Nephron (organoid): ENCODE measurements at regions not wholly inside any gene's neighbourhood (a gene's known extent, or its start where the extent isn't known, plus 50 kb on each side); places are given as distances from the start of the nearest gene placed in this dataset.

ENCODE experiments used
- H3K27ac Mint-ChIP-seq, 3 experiments: 2 replicates each; pipeline ENCODE4 v1.8.0; 2020; ENCODE audit warnings: mixed read lengths in 3 of 3, mild to moderate bottlenecking in 2 of 3, moderate library complexity in 1 of 3
- H3K27me3 Mint-ChIP-seq: 2 replicates; pipeline ENCODE4 v1.8.0; 2021; ENCODE audit warnings: low read depth, mild to moderate bottlenecking, moderate library complexity, mixed read lengths
- H3K36me3 Mint-ChIP-seq: 2 replicates; pipeline ENCODE4 v1.8.0; 2020; ENCODE audit warnings: low read depth, mixed read lengths
- H3K4me1 Mint-ChIP-seq: 2 replicates; pipeline ENCODE4 v1.8.0; 2020; ENCODE audit warnings: mixed read lengths
- H3K4me3 Mint-ChIP-seq, 3 experiments: 2 replicates each; pipeline ENCODE4 v1.8.0; 2020; ENCODE audit warnings: mild to moderate bottlenecking in 3 of 3, mixed read lengths in 3 of 3, moderate library complexity in 2 of 3
- H3K9me3 Mint-ChIP-seq: 2 replicates; pipeline ENCODE4 v1.8.0; 2020; ENCODE audit warnings: mixed read lengths
- CTCF ChIP-seq, 3 experiments: fragments of 200-600 bp; sonication (generic); IDR thresholded peaks; one replicate each; pipeline ENCODE4 v1.5.0; 2021; ENCODE audit warnings: antibody characterized with exemption in 3 of 3; ENCODE audit not compliant: unreplicated experiment in 3 of 3

GRCh38 chr2:187263675-187264560 lies 184.1 kb downstream of the CALCRL start:
- Mint-ChIP-seq H3K9me3 (no peaks in the 10 kb centered on the region), H3K4me1 (peaks cover 19% of the 10 kb centered on the region), H3K27ac (peak overlapping the region; percentile 5 to 46 (median 8)), H3K4me3 (no peak overlapping the region), H3K27me3 (no peaks in the 10 kb centered on the region), H3K36me3 (no peaks in the 10 kb centered on the region)
- TF ChIP-seq CTCF (IDR thresholded peaks at IDR 0.05; ENCODE audit: unreplicated experiment in 3 of 3): no peak

- no peaks in the 10 kb centered on the region for H3K36me3 Mint-ChIP-seq
- no peak overlapping the region for H3K4me3 Mint-ChIP-seq
- no peak for TF ChIP-seq CTCF (IDR thresholded peaks at IDR 0.05; ENCODE audit: unreplicated experiment in 3 of 3)
- peaks cover 27% of the 10 kb centered on the region for H3K4me1 Mint-ChIP-seq
- H3K9me3 Mint-ChIP-seq: no peaks in the 10 kb centered on the region
- H3K27me3 Mint-ChIP-seq: no peaks in the 10 kb centered on the region
- H3K27ac Mint-ChIP-seq: no peak overlapping the region
Measured at GRCh38 chr2:187261705-187262104, 186.3 kb downstream of the CALCRL start.

DNA sequence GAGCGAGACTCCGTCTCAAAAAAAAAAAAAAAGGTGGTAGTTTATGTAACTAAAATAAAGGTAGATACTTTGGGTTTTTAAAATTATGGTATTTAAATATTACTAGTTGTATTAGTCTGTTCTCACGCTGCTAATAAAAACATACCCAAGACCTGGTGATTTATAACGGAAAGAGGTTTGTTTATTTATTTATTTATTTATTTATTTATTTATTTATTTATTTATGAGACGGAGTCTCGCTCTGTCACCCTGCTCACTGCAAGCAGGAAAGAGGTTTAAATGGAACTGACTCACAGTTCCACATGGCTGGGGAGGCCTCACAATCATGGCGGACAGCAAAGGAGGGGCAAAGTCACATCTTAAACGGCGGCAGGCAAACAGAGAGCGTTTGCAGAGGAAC lies 196.0 kb downstream of the CALCRL start:
- Mint-ChIP-seq H3K36me3 (no peaks in the 10 kb centered on the region), H3K27ac (no peak overlapping the region), H3K4me1 (no peaks in the 10 kb centered on the region), H3K27me3 (no peaks in the 10 kb centered on the region), H3K9me3 (no peaks in the 10 kb centered on the region), H3K4me3 (no peak overlapping the region)
- TF ChIP-seq CTCF (IDR thresholded peaks at IDR 0.05; ENCODE audit: unreplicated experiment in 3 of 3): no peak

DNA sequence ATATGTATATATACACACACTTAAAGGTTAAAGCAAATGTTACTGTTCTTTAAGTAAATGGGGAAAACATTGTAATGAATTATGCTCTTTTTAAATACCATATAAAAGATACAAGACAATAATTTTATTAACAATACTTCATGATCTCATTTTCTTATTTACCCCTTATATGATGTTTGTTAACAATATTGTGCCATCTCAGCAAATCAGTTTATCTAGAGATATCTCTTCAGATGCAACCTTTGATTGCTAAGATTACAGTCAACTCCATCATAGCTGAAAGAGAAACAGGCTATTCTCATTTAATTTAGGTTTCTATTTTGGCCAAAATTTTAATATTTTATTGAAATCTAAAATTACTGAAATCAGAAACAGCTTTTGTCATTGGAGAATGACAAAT lies 197.9 kb downstream of the CALCRL start:
- Mint-ChIP-seq H3K27me3 (no peaks in the 10 kb centered on the region), H3K4me1 (no peaks in the 10 kb centered on the region), H3K9me3 (no peaks in the 10 kb centered on the region), H3K4me3 (no peak overlapping the region), H3K36me3 (no peaks in the 10 kb centered on the region), H3K27ac (no peak overlapping the region)
- TF ChIP-seq CTCF (IDR thresholded peaks at IDR 0.05; ENCODE audit: unreplicated experiment in 3 of 3): no peak

GRCh38 chr2:187233811-187234210 lies 214.2 kb downstream of the CALCRL start:
- Mint-ChIP-seq H3K27ac (no peak overlapping the region), H3K4me1 (peaks cover 10% of the 10 kb centered on the region), H3K9me3 (no peaks in the 10 kb centered on the region), H3K36me3 (no peaks in the 10 kb centered on the region), H3K27me3 (no peaks in the 10 kb centered on the region), H3K4me3 (no peak overlapping the region)
- no peak for TF ChIP-seq CTCF (IDR thresholded peaks at IDR 0.05; ENCODE audit: unreplicated experiment in 3 of 3)

GRCh38 chr2:187232749-187233148 lies 215.3 kb downstream of the CALCRL start:
- Mint-ChIP-seq H3K36me3 (no peaks in the 10 kb centered on the region), H3K27me3 (no peaks in the 10 kb centered on the region), H3K9me3 (no peaks in the 10 kb centered on the region), H3K27ac (no peak overlapping the region), H3K4me1 (peaks cover 11% of the 10 kb centered on the region), H3K4me3 (no peak overlapping the region)
- TF ChIP-seq CTCF (IDR thresholded peaks at IDR 0.05; ENCODE audit: unreplicated experiment in 3 of 3): no peak
